ENCODE measurements at regions not wholly inside any gene's neighbourhood (a gene's known extent, or its start where the extent isn't known, plus 50 kb on each side); places are given as distances from the start of the nearest gene placed in this dataset.
"Not testable (repeated sequence)": the region's sequence is repeated elsewhere in the genome, so short reads cannot be mapped to it uniquely, and the experiment has no call there.

- not testable (repeated sequence) for TF ChIP-seq EZH2phosphoT487 (IDR thresholded peaks at IDR 0.05; ENCODE audit: borderline replicate concordance, low read length); CTCF (conservative IDR thresholded peaks at IDR 0.05; ENCODE audit: low read depth, low read length)
Measured at GRCh38 chr10:4274671-4275070, 489.7 kb upstream of the KLF6 start.

All from PC-3 (cell line).